HEK293 (cell line): ENCODE measurements at regions not wholly inside any gene's neighbourhood (a gene's known extent, or its start where the extent isn't known, plus 50 kb on each side); places are given as distances from the start of the nearest gene placed in this dataset.

ENCODE experiments used
- CTCF ChIA-PET: fragments of 350-600 bp; formaldehyde crosslinking; extraction: SDS; loops from one replicate; lab custom pipeline; 2021; ENCODE audit warnings: antibody characterized with exemption; lab: Yijun Ruan, JAX
- POLR2A ChIA-PET: fragments of 300-600 bp; formaldehyde crosslinking; extraction: SDS; loops from one replicate; lab custom pipeline; 2020; ENCODE audit warnings: antibody characterized with exemption, inconsistent platforms; lab: Yijun Ruan, JAX
- H3K27ac ChIP-seq: fragments of 200-500 bp; sonication (Bioruptor generic); 2 replicates; pipeline ENCODE4 v1.5.1; 2014; ENCODE audit warnings: low read depth, low read length, control low read depth, inconsistent platforms; ENCODE audit errors: extremely low read depth
- H3K36me3 ChIP-seq, 2 experiments: fragments of 200-500 bp in 1 of 2; sonication (Bioruptor generic) in 1 of 2; 1 replicate in 1 of 2; 2 replicates in 1 of 2; pipeline ENCODE4 v1.5.1; 2014 to 2017; ENCODE audit warnings: inconsistent platforms in 2 of 2, low read length in 2 of 2; ENCODE audit not compliant: control insufficient read depth in 2 of 2, insufficient read depth in 1 of 2
- H3K4me1 ChIP-seq: fragments of 200-500 bp; sonication (Bioruptor generic); 2 replicates; pipeline ENCODE4 v1.5.1; 2014; ENCODE audit warnings: mild to moderate bottlenecking, low read length, inconsistent platforms; ENCODE audit not compliant: control insufficient read depth, insufficient read depth
- H3K4me3 ChIP-seq: 2 replicates; pipeline ENCODE4 v1.5.1; 2011; ENCODE audit warnings: low read depth, mild to moderate bottlenecking, control low read depth, low read length, moderate library complexity
- H3K9me3 ChIP-seq: fragments of 200-500 bp; sonication (Bioruptor generic); 2 replicates; pipeline ENCODE4 v1.5.1; 2014; ENCODE audit warnings: low read depth, low read length, inconsistent platforms; ENCODE audit not compliant: control insufficient read depth, insufficient read depth
- BCL6B ChIP-seq: fragments of 450-650 bp; formaldehyde crosslinking; IDR thresholded peaks from 2 replicates; pipeline ENCODE4 v1.5.1; 2017; ENCODE audit warnings: missing biosample characterization, missing genetic modification characterization
- ELK4 ChIP-seq: IDR thresholded peaks from 2 replicates; pipeline ENCODE4 v1.6.1; 2011; ENCODE audit warnings: mild to moderate bottlenecking, low read depth, low read length, borderline replicate concordance
- HIC1 ChIP-seq: fragments of 450-650 bp; formaldehyde crosslinking; IDR thresholded peaks from 2 replicates; pipeline ENCODE4 v1.5.1; 2016; ENCODE audit warnings: missing biosample characterization, missing genetic modification characterization
- HOXA7 ChIP-seq: sonication (generic); formaldehyde crosslinking; IDR thresholded peaks from 2 replicates; pipeline ENCODE4 v1.8.1; 2022; ENCODE audit warnings: missing genetic modification reagents, borderline replicate concordance
- HOXC10 ChIP-seq: sonication (generic); formaldehyde crosslinking; IDR thresholded peaks from 2 replicates; pipeline ENCODE4 v1.8.1; 2023; ENCODE audit warnings: mild to moderate bottlenecking, missing genetic modification reagents
- KLF9 ChIP-seq: fragments of 450-650 bp; formaldehyde crosslinking; IDR thresholded peaks from 2 replicates; pipeline ENCODE4 v1.5.1; 2016; ENCODE audit warnings: missing biosample characterization, missing genetic modification characterization, low read depth
- MZF1 ChIP-seq: fragments of 450-650 bp; formaldehyde crosslinking; IDR thresholded peaks from 2 replicates; pipeline ENCODE4 v1.5.1; 2017; ENCODE audit warnings: missing biosample characterization, missing genetic modification characterization, borderline replicate concordance
- REST ChIP-seq: fragments of 450-650 bp; formaldehyde crosslinking; IDR thresholded peaks from 2 replicates; pipeline ENCODE4 v1.5.1; 2016; ENCODE audit warnings: missing biosample characterization, missing genetic modification characterization
- ZNF133 ChIP-seq: fragments of 450-650 bp; formaldehyde crosslinking; IDR thresholded peaks from 2 replicates; pipeline ENCODE4 v1.5.1; 2016; ENCODE audit warnings: missing biosample characterization, missing genetic modification characterization
- ZNF138 ChIP-seq: fragments of 450-650 bp; formaldehyde crosslinking; IDR thresholded peaks from 2 replicates; pipeline ENCODE4 v1.5.1; 2016; ENCODE audit warnings: missing biosample characterization, missing genetic modification characterization, borderline replicate concordance
- ZNF175 ChIP-seq: fragments of 450-650 bp; formaldehyde crosslinking; IDR thresholded peaks from 2 replicates; pipeline ENCODE4 v1.5.1; 2016; ENCODE audit warnings: missing biosample characterization, missing genetic modification characterization
- ZNF19 ChIP-seq: fragments of 450-650 bp; formaldehyde crosslinking; IDR thresholded peaks from 2 replicates; pipeline ENCODE4; 2016; ENCODE audit warnings: missing biosample characterization, missing genetic modification characterization, low read depth
- ZNF426 ChIP-seq: fragments of 450-650 bp; formaldehyde crosslinking; IDR thresholded peaks from 2 replicates; pipeline ENCODE4 v1.5.1; 2017; ENCODE audit warnings: missing biosample characterization, missing genetic modification characterization, mild to moderate bottlenecking, inconsistent platforms, moderate library complexity
- ZNF521 ChIP-seq: fragments of 450-650 bp; formaldehyde crosslinking; IDR thresholded peaks from 2 replicates; pipeline ENCODE4 v1.5.1; 2017; ENCODE audit warnings: missing biosample characterization, mild to moderate bottlenecking, missing genetic modification characterization
- ZNF571 ChIP-seq: fragments of 450-650 bp; formaldehyde crosslinking; IDR thresholded peaks from 2 replicates; pipeline ENCODE4 v1.5.0; 2017; ENCODE audit warnings: missing biosample characterization, missing genetic modification characterization
- ZNF639 ChIP-seq: fragments of 450-650 bp; formaldehyde crosslinking; IDR thresholded peaks from 2 replicates; pipeline ENCODE4 v1.5.1; 2016; ENCODE audit warnings: missing biosample characterization, missing genetic modification characterization
- ZNF654 ChIP-seq: fragments of 450-650 bp; formaldehyde crosslinking; IDR thresholded peaks from 2 replicates; pipeline ENCODE4 v1.5.1; 2016; ENCODE audit warnings: low read depth, missing biosample characterization, missing genetic modification characterization
- ZNF76 ChIP-seq: fragments of 450-650 bp; formaldehyde crosslinking; IDR thresholded peaks from 2 replicates; pipeline ENCODE4; 2016; ENCODE audit warnings: low read depth, missing biosample characterization, missing genetic modification characterization, borderline replicate concordance
- TF ChIP-seq, protein P1 (sequence below): fragments of 450-650 bp; formaldehyde crosslinking; IDR thresholded peaks from 2 replicates; pipeline ENCODE4 v1.5.1; 2016; ENCODE audit warnings: missing biosample characterization, missing genetic modification characterization, borderline replicate concordance
- TF ChIP-seq, protein P2 (sequence below): fragments of 450-650 bp; formaldehyde crosslinking; IDR thresholded peaks from 2 replicates; pipeline ENCODE4 v1.5.1; 2016; ENCODE audit warnings: missing biosample characterization, missing genetic modification characterization

DNA sequence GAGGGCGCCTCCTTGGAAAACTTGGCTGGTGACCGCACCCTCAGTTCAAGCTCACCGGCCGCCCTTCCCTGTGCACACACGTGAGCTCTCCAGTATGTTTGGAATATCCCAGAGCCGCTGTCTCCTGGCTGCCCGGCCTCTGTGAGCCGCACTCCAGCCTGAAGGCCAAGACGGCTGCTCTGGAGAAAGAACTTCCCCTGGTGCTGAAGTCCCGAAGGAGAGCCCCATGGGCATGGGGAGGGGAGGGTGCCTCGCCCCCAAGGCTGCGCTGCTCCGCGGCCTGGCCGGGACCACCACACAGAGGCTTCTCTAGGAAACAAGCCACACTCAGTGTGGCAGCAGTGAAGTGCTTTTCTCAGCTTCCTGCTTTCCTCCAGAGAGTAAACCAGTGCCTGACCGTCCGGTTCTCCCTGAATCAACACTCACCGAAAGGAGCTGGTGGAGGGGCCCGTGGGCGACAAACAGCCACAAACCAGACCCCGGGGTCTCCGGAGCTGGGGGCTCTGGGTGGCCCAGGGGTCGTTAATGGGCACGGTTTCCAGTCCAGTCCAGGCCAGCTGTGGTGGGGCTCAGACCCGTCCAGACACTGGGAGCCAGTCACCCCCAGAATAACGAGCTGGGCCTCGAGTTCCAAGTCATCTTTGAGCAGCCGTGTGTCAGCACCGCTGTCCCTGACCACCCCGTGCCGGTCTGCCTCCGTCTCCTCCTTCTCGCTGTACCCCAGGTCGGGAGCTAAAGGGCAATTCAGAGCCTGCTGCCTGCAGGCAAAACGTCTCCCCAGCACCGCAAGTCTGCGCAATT lies 87.4 kb upstream of the BHLHE23 start:
- no peaks in the 10 kb centered on the region for H3K4me1 ChIP-seq
- no peaks in the 10 kb centered on the region for H3K9me3 ChIP-seq
- TF ChIP-seq HOXC10 (CRISPR knock-in tag) = no peak
- TF ChIP-seq ZNF76 (tag by site-specific recombination) = no peak
- no peak for TF ChIP-seq BCL6B
- TF ChIP-seq ZNF19 (tag by site-specific recombination) = no peak
- no peak for TF ChIP-seq KLF9 (tag by site-specific recombination)
- TF ChIP-seq ZNF175 (tag by site-specific recombination) = no peak
- no peak for TF ChIP-seq ZNF426
- TF ChIP-seq ZNF521 (tag by site-specific recombination) = no peak
- no peak for TF ChIP-seq ZNF654 (tag by site-specific recombination)
- no peak for TF ChIP-seq ZNF138
- no peak for TF ChIP-seq HOXA7
- no peak for TF ChIP-seq ZNF639 (tag by site-specific recombination)
- no peak for TF ChIP-seq MZF1 (tag by site-specific recombination)
- TF ChIP-seq ELK4 = no peak
- no peak for TF ChIP-seq REST (tag by site-specific recombination)
- no peak for TF ChIP-seq ZNF571 (tag by site-specific recombination)
- TF ChIP-seq HIC1 (tag by site-specific recombination) = no peak
- TF ChIP-seq, protein P1, sequence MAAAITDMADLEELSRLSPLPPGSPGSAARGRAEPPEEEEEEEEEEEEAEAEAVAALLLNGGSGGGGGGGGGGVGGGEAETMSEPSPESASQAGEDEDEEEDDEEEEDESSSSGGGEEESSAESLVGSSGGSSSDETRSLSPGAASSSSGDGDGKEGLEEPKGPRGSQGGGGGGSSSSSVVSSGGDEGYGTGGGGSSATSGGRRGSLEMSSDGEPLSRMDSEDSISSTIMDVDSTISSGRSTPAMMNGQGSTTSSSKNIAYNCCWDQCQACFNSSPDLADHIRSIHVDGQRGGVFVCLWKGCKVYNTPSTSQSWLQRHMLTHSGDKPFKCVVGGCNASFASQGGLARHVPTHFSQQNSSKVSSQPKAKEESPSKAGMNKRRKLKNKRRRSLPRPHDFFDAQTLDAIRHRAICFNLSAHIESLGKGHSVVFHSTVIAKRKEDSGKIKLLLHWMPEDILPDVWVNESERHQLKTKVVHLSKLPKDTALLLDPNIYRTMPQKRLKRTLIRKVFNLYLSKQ (tag by site-specific recombination) = no peak
- no peak for TF ChIP-seq ZNF133 (tag by site-specific recombination)
- TF ChIP-seq, protein P2, sequence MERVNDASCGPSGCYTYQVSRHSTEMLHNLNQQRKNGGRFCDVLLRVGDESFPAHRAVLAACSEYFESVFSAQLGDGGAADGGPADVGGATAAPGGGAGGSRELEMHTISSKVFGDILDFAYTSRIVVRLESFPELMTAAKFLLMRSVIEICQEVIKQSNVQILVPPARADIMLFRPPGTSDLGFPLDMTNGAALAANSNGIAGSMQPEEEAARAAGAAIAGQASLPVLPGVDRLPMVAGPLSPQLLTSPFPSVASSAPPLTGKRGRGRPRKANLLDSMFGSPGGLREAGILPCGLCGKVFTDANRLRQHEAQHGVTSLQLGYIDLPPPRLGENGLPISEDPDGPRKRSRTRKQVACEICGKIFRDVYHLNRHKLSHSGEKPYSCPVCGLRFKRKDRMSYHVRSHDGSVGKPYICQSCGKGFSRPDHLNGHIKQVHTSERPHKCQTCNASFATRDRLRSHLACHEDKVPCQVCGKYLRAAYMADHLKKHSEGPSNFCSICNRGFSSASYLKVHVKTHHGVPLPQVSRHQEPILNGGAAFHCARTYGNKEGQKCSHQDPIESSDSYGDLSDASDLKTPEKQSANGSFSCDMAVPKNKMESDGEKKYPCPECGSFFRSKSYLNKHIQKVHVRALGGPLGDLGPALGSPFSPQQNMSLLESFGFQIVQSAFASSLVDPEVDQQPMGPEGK = no peak
- H3K36me3 ChIP-seq = no peaks in the 10 kb centered on the region
- H3K4me3 ChIP-seq = no peak overlapping the region
- ChIA-PET POLR2A (interaction anchor here (0.8 kb wide), 1 partner anchor 22 kb away, joined by 4 read pairs; no protein-coding TSS in a partner anchor), CTCF (no interaction called here)
- no peak overlapping the region for H3K27ac ChIP-seq
